Lower leg skin (tissue), 3 donors: ENCODE measurements at regions not wholly inside any gene's neighbourhood (a gene's known extent, or its start where the extent isn't known, plus 50 kb on each side); places are given as distances from the start of the nearest gene placed in this dataset.
"Not testable (repeated sequence)": the region's sequence is repeated elsewhere in the genome, so short reads cannot be mapped to it uniquely, and the experiment has no call there.

Source experiments
- CTCF ChIP-seq, 3 donors: fragments of 450-650 bp; IDR thresholded peaks; one replicate each; pipeline ENCODE4 v1.5.1; 2016; ENCODE audit warnings: antibody characterized with exemption in 3 of 3, mild to moderate bottlenecking in 3 of 3, moderate library complexity in 2 of 3
- POLR2A ChIP-seq, 2 donors: fragments of 450-650 bp; IDR thresholded peaks; one replicate each; pipeline ENCODE4 v1.6.1; 2016 to 2017; ENCODE audit warnings: antibody characterized with exemption in 2 of 2, mild to moderate bottlenecking in 1 of 2, moderate library complexity in 1 of 2

- TF ChIP-seq CTCF, POLR2A (IDR thresholded peaks at IDR 0.05): not testable (repeated sequence)
Measured at GRCh38 chr7:32779895-32780294, 111.7 kb downstream of the KBTBD2 start.
